IMR-90 (cell line): ENCODE measurements at regions not wholly inside any gene's neighbourhood (a gene's known extent, or its start where the extent isn't known, plus 50 kb on each side); places are given as distances from the start of the nearest gene placed in this dataset.

Experiments used
- ATAC-seq: fragments of 200-7000 bp; cut with Tn5 transposase; 2 replicates; pipeline ENCODE4 v1.9.1; 2020; ENCODE audit warnings: low read depth, mild to moderate bottlenecking, moderate library complexity
- BruUV-seq: library from RNA; stranded (reverse); fragments of 400-500 nt; replicated peaks from 2 replicates; lab custom pipeline; 2021; lab: Mats Ljungman, UMichigan
- CTCF ChIA-PET: fragments of 300-600 bp; formaldehyde crosslinking; extraction: SDS; loops from one replicate; lab custom pipeline; 2021; ENCODE audit warnings: antibody characterized with exemption; lab: Yijun Ruan, JAX
- POLR2A ChIA-PET: fragments of 300-600 bp; sonication (Branson Sonifier 250); formaldehyde crosslinking; loops from one replicate; lab custom pipeline; 2022; ENCODE audit warnings: antibody characterized with exemption; ENCODE audit not compliant: unreplicated experiment; lab: Charles Lee
- DNase-seq: peaks from one replicate; pipeline ENCODE4 v3.0.0; 2013
- H2AFZ ChIP-seq: replicated peaks from 2 replicates; pipeline ENCODE3; 2013; ENCODE audit warnings: low read length, mild to moderate bottlenecking; ENCODE audit not compliant: poor library complexity
- H2AK5ac ChIP-seq: 2 replicates; pipeline ENCODE4 v1.6.1; 2013; ENCODE audit warnings: low read depth, low read length, inconsistent platforms
- H2AK9ac ChIP-seq: replicated peaks from 2 replicates; pipeline ENCODE3; 2013; ENCODE audit warnings: mild to moderate bottlenecking, low read depth, low read length, moderate library complexity; ENCODE audit not compliant: poor library complexity
- H2BK120ac ChIP-seq: 2 replicates; pipeline ENCODE4 v1.6.1; 2013; ENCODE audit warnings: low read depth, low read length, inconsistent platforms
- H2BK15ac ChIP-seq: 3 replicates; pipeline ENCODE4 v1.6.1; 2013; ENCODE audit warnings: low read depth, low read length, inconsistent platforms
- H2BK20ac ChIP-seq: 2 replicates; pipeline ENCODE4 v1.6.1; 2013; ENCODE audit warnings: low read depth, mild to moderate bottlenecking, inconsistent platforms, low read length, moderate library complexity
- H2BK5ac ChIP-seq: 2 replicates; pipeline ENCODE4 v1.6.1; 2013; ENCODE audit warnings: mild to moderate bottlenecking, low read depth, low read length, inconsistent platforms; ENCODE audit not compliant: poor library complexity, severe bottlenecking
- H3K14ac ChIP-seq: replicated peaks from 2 replicates; pipeline ENCODE4 v1.6.1; 2013; ENCODE audit warnings: low read depth, low read length, inconsistent platforms
- H3K18ac ChIP-seq: 2 replicates; pipeline ENCODE4 v1.6.1; 2013; ENCODE audit warnings: low read depth, low read length, control low read depth
- H3K23ac ChIP-seq: 2 replicates; pipeline ENCODE4 v1.6.1; 2013; ENCODE audit warnings: low read depth, low read length, inconsistent platforms
- H3K27ac ChIP-seq: 2 replicates; pipeline ENCODE4 v1.5.1; 2013; ENCODE audit warnings: mild to moderate bottlenecking, control low read depth, low read length; ENCODE audit not compliant: insufficient read depth
- H3K27me3 ChIP-seq: 2 replicates; pipeline ENCODE4 v1.6.1; 2013; ENCODE audit warnings: low read length; ENCODE audit not compliant: control insufficient read depth, insufficient read depth
- H3K36me3 ChIP-seq: 2 replicates; pipeline ENCODE4 v1.6.1; 2013; ENCODE audit warnings: low read length, mixed read lengths; ENCODE audit not compliant: control insufficient read depth, insufficient read depth
- H3K4ac ChIP-seq: 2 replicates; pipeline ENCODE4 v1.6.1; 2013; ENCODE audit warnings: low read depth, low read length, inconsistent platforms
- H3K4me1 ChIP-seq: 2 replicates; pipeline ENCODE4 v1.6.1; 2013; ENCODE audit warnings: low read length, mixed read lengths; ENCODE audit not compliant: control insufficient read depth, insufficient read depth
- H3K4me2 ChIP-seq: 2 replicates; pipeline ENCODE4 v1.6.1; 2013; ENCODE audit warnings: low read depth, mild to moderate bottlenecking, control low read depth, low read length, moderate library complexity
- H3K4me3 ChIP-seq: 2 replicates; pipeline ENCODE4 v1.5.1; 2013; ENCODE audit warnings: low read depth, mild to moderate bottlenecking, control low read depth, low read length, moderate library complexity; ENCODE audit not compliant: insufficient read depth
- H3K56ac ChIP-seq: 2 replicates; pipeline ENCODE4 v1.6.1; 2013; ENCODE audit warnings: low read length, inconsistent platforms; ENCODE audit not compliant: insufficient read depth; ENCODE audit errors: extremely low read depth
- H3K79me1 ChIP-seq, 2 experiments: 2 replicates each; pipeline ENCODE4 v1.6.1; 2013; ENCODE audit warnings: low read length in 2 of 2, inconsistent platforms in 1 of 2, low read depth in 1 of 2
- H3K9ac ChIP-seq: 2 replicates; pipeline ENCODE4 v1.6.1; 2013; ENCODE audit warnings: low read depth, low read length, control low read depth
- H3K9me1 ChIP-seq: 2 replicates; pipeline ENCODE4 v1.6.1; 2013; ENCODE audit warnings: low read length, inconsistent platforms; ENCODE audit not compliant: insufficient read depth
- H3K9me3 ChIP-seq: 2 replicates; pipeline ENCODE4 v1.6.1; 2013; ENCODE audit warnings: low read length; ENCODE audit not compliant: control insufficient read depth, insufficient read depth
- H4K20me1 ChIP-seq: 2 replicates; pipeline ENCODE4 v1.6.1; 2013; ENCODE audit warnings: low read length, inconsistent platforms; ENCODE audit not compliant: insufficient read depth
- H4K5ac ChIP-seq: 2 replicates; pipeline ENCODE4 v1.6.1; 2013; ENCODE audit warnings: mild to moderate bottlenecking, low read depth, low read length, control low read depth
- H4K8ac ChIP-seq, 2 experiments: 2 replicates each; pipeline ENCODE4 v1.6.1; 2013; ENCODE audit warnings: low read depth in 2 of 2, low read length in 2 of 2, control low read depth in 1 of 2, inconsistent platforms in 1 of 2
- H4K91ac ChIP-seq: 2 replicates; pipeline ENCODE4 v1.6.1; 2013; ENCODE audit warnings: low read depth, low read length, inconsistent platforms; ENCODE audit not compliant: insufficient read depth
- CEBPB ChIP-seq: IDR thresholded peaks from 2 replicates; pipeline ENCODE4 v1.6.1; 2012; ENCODE audit warnings: low read depth, low read length, improper control_type of control experiment
- CHD1 ChIP-seq: IDR thresholded peaks from 2 replicates; pipeline ENCODE4 v1.6.1; 2012; ENCODE audit warnings: low read depth, low read length, improper control_type of control experiment
- ELK1 ChIP-seq: fragments of 150-350 bp; IDR thresholded peaks from 2 replicates; pipeline ENCODE4 v1.6.1; 2016; ENCODE audit warnings: low read depth, mild to moderate bottlenecking, low read length, moderate library complexity, borderline replicate concordance
- MAFK ChIP-seq: IDR thresholded peaks from 2 replicates; pipeline ENCODE4 v1.6.1; 2012; ENCODE audit warnings: low read depth, low read length, improper control_type of control experiment
- MXI1 ChIP-seq: IDR thresholded peaks from 2 replicates; pipeline ENCODE4 v1.6.1; 2012; ENCODE audit warnings: low read depth, mild to moderate bottlenecking, low read length, moderate library complexity, borderline replicate concordance
- NFE2L2 ChIP-seq: fragments of 150-350 bp; IDR thresholded peaks from 2 replicates; pipeline ENCODE4 v1.6.1; 2016; ENCODE audit warnings: low read depth, mild to moderate bottlenecking, low read length
- POLR2A ChIP-seq: IDR thresholded peaks from 2 replicates; pipeline ENCODE4 v1.6.1; 2012; ENCODE audit warnings: mild to moderate bottlenecking, low read depth, low read length
- RCOR1 ChIP-seq: IDR thresholded peaks from 2 replicates; pipeline ENCODE4 v1.6.1; 2012; ENCODE audit warnings: mild to moderate bottlenecking, low read length, improper control_type of control experiment; ENCODE audit not compliant: insufficient replicate concordance
- SMC3 ChIP-seq: fragments of 150-350 bp; IDR thresholded peaks from 2 replicates; pipeline ENCODE4 v1.6.1; 2016; ENCODE audit warnings: low read depth, mild to moderate bottlenecking, antibody characterized with exemption, low read length, moderate library complexity
- USF2 ChIP-seq: fragments of 150-350 bp; IDR thresholded peaks from 2 replicates; pipeline ENCODE4 v1.6.1; 2017; ENCODE audit warnings: mild to moderate bottlenecking, antibody characterized with exemption, low read length, low read depth
- WGBS, 2 experiments: methylation state at CpG; one replicate each; pipeline versions ENCODE4 v1.1.5 to v1.1.7; 2013; ENCODE audit warnings: missing lambda C conversion rate in 2 of 2; ENCODE audit not compliant: insufficient read length in 1 of 2; ENCODE audit errors: extremely low coverage in 2 of 2; 5-methylcytosine and 5-hydroxymethylcytosine counted together
- dilution Hi-C: fragments of 300-500 bp; cut with HindIII; formaldehyde crosslinking; loops from one replicate; pipeline ENCODE4 v1.14.3; 2018; ENCODE audit warnings: low sequenced_read_pairs; ENCODE audit not compliant: unreplicated experiment
- in situ Hi-C: fragments of 300-500 bp; cut with MboI; formaldehyde crosslinking; loops from 3 replicates; pipeline ENCODE4 v1.14.3; 2019; ENCODE audit warnings: low sequenced_read_pairs, inconsistent platforms, mixed read lengths
- intact Hi-C: fragments of 100-400 bp; cut with micrococcal nuclease; formaldehyde crosslinking; loops from 2 replicates; pipeline ENCODE4 v1.10.0; 2022

GRCh38 chrX:67437821-67438220 is 106.0 kb upstream of the AR start:
- ChIA-PET CTCF (no interaction called here), POLR2A (no interaction called here)
- Histone ChIP-seq H3K27me3 (no peaks in the 10 kb centered on the region), H4K91ac (no peak overlapping the region), H3K9me1 (no peaks in the 10 kb centered on the region), H4K5ac (no peak overlapping the region), H3K18ac (no peak overlapping the region), H3K56ac (no peak overlapping the region), H2AFZ (no peak overlapping the region), H4K8ac (no peak overlapping the region), H2AK5ac (no peak overlapping the region), H3K9ac (no peak overlapping the region), H2BK15ac (no peak overlapping the region), H2BK20ac (no peak overlapping the region), H3K23ac (no peak overlapping the region), H3K14ac (no peak overlapping the region), H3K4ac (no peak overlapping the region), H3K9me3 (no peaks in the 10 kb centered on the region), H2BK5ac (no peak overlapping the region), H3K79me1 (no peaks in the 10 kb centered on the region), H3K27ac (no peak overlapping the region), H3K4me1 (no peaks in the 10 kb centered on the region), H2AK9ac (no peak overlapping the region), H3K4me2 (no peak overlapping the region), H4K20me1 (no peaks in the 10 kb centered on the region), H3K4me3 (no peak overlapping the region), H3K36me3 (no peaks in the 10 kb centered on the region), H2BK120ac (no peak overlapping the region)
- DNase-seq, result no peak
- dilution Hi-C loops (no loop called here), in situ Hi-C loops (no loop called here), intact Hi-C loops (no loop called here)
- WGBS, 2 experiments, result 0% methylated on average over 1 of the region's 3 CpGs; no CpG with 5 or more reads in 1 of the 2 experiments
- TF ChIP-seq ELK1 (no peak), CHD1 (no peak), SMC3 (no peak), MAFK (no peak), MXI1 (no peak), POLR2A (no peak), RCOR1 (no peak), NFE2L2 (no peak), USF2 (no peak), CEBPB (no peak)
- BruUV-seq, result no TSS peak
- no peak for ATAC-seq
